ENCODE measurements at regions not wholly inside any gene's neighbourhood (a gene's known extent, or its start where the extent isn't known, plus 50 kb on each side); places are given as distances from the start of the nearest gene placed in this dataset.

DNA sequence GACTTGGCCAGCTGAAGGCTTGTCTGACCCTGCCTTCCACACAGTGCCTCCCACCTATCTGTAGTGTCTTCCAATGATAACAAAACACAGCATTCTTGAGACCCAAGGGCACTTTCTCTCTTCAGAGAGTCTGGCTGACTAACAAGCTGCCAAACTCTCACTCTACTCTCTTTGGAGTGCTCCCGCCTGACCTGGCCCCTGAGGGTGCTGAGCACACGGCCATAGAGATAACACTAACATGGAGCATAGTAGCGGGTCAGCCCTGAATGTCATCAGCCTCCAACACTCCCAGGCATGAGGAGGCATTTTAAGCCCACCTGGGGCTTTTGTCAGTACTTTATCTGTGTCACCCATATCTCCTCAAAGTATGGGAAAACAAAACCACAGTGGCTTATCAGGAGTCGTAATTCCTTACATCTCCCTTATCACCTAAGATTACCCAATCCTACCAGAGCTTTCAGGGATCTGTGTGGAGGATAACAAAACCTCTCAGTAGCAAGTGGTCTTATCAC lies 160.3 kb upstream of the TCF4 start:
- no peaks in the 10 kb centered on the region for H3K9me3 ChIP-seq (ENCODE audit: control insufficient read depth, insufficient read depth, low read depth, low read length)
- POLR2A ChIA-PET = no interaction called here
- H3K4me1 ChIP-seq (ENCODE audit: control insufficient read depth, insufficient read depth, low read length) = peaks cover 6% of the 10 kb centered on the region; the same call in 1 of the 2 replicates
- CTCF ChIA-PET = interaction anchor here (0.6 kb wide), 1 partner anchor 99 kb away, joined by 3 read pairs; no protein-coding TSS in a partner anchor
- no peak overlapping the region for H3K4me3 ChIP-seq (ENCODE audit: low read depth, low read length)
- no peaks in the 10 kb centered on the region for H3K36me3 ChIP-seq (ENCODE audit: control insufficient read depth in 2 of 2, insufficient read depth in 1 of 2, low read length in 2 of 2)
- H3K27ac ChIP-seq (ENCODE audit: extremely low read depth, low read depth, low read length) = no peak overlapping the region
- TF ChIP-seq ZNF777 (tag by site-specific recombination; IDR thresholded peaks at IDR 0.05; ENCODE audit: borderline replicate concordance) (no peak), PRDM1 (tag by site-specific recombination; IDR thresholded peaks at IDR 0.05) (peak; percentile 55), ZSCAN30 (tag by site-specific recombination; IDR thresholded peaks at IDR 0.05) (no peak), ZNF544 (tag by site-specific recombination; IDR thresholded peaks at IDR 0.05) (no peak), ZNF785 (tag by site-specific recombination; IDR thresholded peaks at IDR 0.05) (no peak), ZNF324 (tag by site-specific recombination; IDR thresholded peaks at IDR 0.05) (no peak)
- TF ChIP-seq, protein P1, sequence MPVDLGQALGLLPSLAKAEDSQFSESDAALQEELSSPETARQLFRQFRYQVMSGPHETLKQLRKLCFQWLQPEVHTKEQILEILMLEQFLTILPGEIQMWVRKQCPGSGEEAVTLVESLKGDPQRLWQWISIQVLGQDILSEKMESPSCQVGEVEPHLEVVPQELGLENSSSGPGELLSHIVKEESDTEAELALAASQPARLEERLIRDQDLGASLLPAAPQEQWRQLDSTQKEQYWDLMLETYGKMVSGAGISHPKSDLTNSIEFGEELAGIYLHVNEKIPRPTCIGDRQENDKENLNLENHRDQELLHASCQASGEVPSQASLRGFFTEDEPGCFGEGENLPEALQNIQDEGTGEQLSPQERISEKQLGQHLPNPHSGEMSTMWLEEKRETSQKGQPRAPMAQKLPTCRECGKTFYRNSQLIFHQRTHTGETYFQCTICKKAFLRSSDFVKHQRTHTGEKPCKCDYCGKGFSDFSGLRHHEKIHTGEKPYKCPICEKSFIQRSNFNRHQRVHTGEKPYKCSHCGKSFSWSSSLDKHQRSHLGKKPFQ (tag by site-specific recombination; IDR thresholded peaks at IDR 0.05) = no peak
- TF ChIP-seq, protein P2, sequence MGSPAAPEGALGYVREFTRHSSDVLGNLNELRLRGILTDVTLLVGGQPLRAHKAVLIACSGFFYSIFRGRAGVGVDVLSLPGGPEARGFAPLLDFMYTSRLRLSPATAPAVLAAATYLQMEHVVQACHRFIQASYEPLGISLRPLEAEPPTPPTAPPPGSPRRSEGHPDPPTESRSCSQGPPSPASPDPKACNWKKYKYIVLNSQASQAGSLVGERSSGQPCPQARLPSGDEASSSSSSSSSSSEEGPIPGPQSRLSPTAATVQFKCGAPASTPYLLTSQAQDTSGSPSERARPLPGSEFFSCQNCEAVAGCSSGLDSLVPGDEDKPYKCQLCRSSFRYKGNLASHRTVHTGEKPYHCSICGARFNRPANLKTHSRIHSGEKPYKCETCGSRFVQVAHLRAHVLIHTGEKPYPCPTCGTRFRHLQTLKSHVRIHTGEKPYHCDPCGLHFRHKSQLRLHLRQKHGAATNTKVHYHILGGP (tag by site-specific recombination; IDR thresholded peaks at IDR 0.05) = no peak

DNA sequence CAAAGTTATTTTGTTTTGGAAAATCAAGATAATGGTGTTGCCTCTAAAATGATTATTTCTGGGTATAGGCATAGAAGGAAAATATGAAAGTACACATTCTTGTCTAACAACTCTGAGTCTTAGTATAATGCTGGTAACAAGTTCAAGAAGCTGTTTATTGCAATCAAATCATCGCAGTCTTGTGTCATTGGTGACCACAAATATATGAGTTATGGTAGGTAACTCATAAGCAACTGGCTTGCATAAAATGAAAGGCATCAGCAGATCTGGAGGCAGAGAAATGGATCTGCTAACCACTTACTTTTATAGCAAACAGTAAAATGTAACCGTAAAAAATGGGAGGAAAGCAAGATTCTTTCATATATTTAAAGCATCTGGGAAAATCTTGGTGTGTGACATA lies 156.2 kb upstream of the TCF4 start:
- POLR2A ChIA-PET = no interaction called here
- Histone ChIP-seq H3K36me3 (ENCODE audit: control insufficient read depth in 2 of 2, insufficient read depth in 1 of 2, low read length in 2 of 2) (no peaks in the 10 kb centered on the region), H3K4me1 (ENCODE audit: control insufficient read depth, insufficient read depth, low read length) (peaks cover 6% of the 10 kb centered on the region; the same call in 1 of the 2 replicates), H3K9me3 (ENCODE audit: control insufficient read depth, insufficient read depth, low read depth, low read length) (no peaks in the 10 kb centered on the region), H3K27ac (ENCODE audit: extremely low read depth, low read depth, low read length) (no peak overlapping the region), H3K4me3 (ENCODE audit: low read depth, low read length) (no peak overlapping the region)
- CTCF ChIA-PET = interaction anchor here (0.6 kb wide), 2 partner anchors 16 to 250 kb away, joined by 3 to 4 read pairs; no protein-coding TSS in a partner anchor
- no peak for TF ChIP-seq ZNF560 (tag by site-specific recombination; IDR thresholded peaks at IDR 0.05; ENCODE audit: borderline replicate concordance)
- TF ChIP-seq, protein P3, sequence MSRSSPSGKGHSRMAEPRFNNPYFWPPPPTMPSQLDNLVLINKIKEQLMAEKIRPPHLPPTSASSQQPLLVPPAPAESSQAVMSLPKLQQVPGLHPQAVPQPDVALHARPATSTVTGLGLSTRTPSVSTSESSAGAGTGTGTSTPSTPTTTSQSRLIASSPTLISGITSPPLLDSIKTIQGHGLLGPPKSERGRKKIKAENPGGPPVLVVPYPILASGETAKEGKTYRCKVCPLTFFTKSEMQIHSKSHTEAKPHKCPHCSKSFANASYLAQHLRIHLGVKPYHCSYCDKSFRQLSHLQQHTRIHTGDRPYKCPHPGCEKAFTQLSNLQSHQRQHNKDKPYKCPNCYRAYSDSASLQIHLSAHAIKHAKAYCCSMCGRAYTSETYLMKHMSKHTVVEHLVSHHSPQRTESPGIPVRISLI (tag by site-specific recombination; IDR thresholded peaks at IDR 0.05) = no peak
- no peak for TF ChIP-seq ZNF24 (tag by site-specific recombination; IDR thresholded peaks at IDR 0.05)
- TF ChIP-seq, protein P2 (tag by site-specific recombination; IDR thresholded peaks at IDR 0.05) = no peak
- TF ChIP-seq ZNF501 (tag by site-specific recombination; IDR thresholded peaks at IDR 0.05) = no peak
- no peak for TF ChIP-seq ZSCAN23 (tag by site-specific recombination; IDR thresholded peaks at IDR 0.05)
- TF ChIP-seq, protein P4, sequence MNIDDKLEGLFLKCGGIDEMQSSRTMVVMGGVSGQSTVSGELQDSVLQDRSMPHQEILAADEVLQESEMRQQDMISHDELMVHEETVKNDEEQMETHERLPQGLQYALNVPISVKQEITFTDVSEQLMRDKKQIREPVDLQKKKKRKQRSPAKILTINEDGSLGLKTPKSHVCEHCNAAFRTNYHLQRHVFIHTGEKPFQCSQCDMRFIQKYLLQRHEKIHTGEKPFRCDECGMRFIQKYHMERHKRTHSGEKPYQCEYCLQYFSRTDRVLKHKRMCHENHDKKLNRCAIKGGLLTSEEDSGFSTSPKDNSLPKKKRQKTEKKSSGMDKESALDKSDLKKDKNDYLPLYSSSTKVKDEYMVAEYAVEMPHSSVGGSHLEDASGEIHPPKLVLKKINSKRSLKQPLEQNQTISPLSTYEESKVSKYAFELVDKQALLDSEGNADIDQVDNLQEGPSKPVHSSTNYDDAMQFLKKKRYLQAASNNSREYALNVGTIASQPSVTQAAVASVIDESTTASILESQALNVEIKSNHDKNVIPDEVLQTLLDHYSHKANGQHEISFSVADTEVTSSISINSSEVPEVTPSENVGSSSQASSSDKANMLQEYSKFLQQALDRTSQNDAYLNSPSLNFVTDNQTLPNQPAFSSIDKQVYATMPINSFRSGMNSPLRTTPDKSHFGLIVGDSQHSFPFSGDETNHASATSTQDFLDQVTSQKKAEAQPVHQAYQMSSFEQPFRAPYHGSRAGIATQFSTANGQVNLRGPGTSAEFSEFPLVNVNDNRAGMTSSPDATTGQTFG (tag by site-specific recombination; IDR thresholded peaks at IDR 0.05; ENCODE audit: borderline replicate concordance) = no peak
- TF ChIP-seq ZNF302 (tag by site-specific recombination; IDR thresholded peaks at IDR 0.05; ENCODE audit: low read depth) = no peak
- TF ChIP-seq ZNF133 (tag by site-specific recombination; IDR thresholded peaks at IDR 0.05) = no peak
- no peak for TF ChIP-seq ZBTB48 (tag by site-specific recombination; IDR thresholded peaks at IDR 0.05)
- no peak for TF ChIP-seq SP3 (tag by site-specific recombination; IDR thresholded peaks at IDR 0.05)
- TF ChIP-seq ZNF623 (tag by site-specific recombination; IDR thresholded peaks at IDR 0.05) = no peak
- TF ChIP-seq, protein P5, sequence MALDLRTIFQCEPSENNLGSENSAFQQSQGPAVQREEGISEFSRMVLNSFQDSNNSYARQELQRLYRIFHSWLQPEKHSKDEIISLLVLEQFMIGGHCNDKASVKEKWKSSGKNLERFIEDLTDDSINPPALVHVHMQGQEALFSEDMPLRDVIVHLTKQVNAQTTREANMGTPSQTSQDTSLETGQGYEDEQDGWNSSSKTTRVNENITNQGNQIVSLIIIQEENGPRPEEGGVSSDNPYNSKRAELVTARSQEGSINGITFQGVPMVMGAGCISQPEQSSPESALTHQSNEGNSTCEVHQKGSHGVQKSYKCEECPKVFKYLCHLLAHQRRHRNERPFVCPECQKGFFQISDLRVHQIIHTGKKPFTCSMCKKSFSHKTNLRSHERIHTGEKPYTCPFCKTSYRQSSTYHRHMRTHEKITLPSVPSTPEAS (tag by site-specific recombination; IDR thresholded peaks at IDR 0.05) = no peak
- TF ChIP-seq ZNF132 (tag by site-specific recombination; IDR thresholded peaks at IDR 0.05; ENCODE audit: borderline replicate concordance) = no peak
- TF ChIP-seq, protein P6, sequence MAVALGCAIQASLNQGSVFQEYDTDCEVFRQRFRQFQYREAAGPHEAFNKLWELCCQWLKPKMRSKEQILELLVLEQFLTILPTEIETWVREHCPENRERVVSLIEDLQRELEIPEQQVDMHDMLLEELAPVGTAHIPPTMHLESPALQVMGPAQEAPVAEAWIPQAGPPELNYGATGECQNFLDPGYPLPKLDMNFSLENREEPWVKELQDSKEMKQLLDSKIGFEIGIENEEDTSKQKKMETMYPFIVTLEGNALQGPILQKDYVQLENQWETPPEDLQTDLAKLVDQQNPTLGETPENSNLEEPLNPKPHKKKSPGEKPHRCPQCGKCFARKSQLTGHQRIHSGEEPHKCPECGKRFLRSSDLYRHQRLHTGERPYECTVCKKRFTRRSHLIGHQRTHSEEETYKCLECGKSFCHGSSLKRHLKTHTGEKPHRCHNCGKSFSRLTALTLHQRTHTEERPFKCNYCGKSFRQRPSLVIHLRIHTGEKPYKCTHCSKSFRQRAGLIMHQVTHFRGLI (tag by site-specific recombination; IDR thresholded peaks at IDR 0.05) = no peak
